AG09309 (cell line): ENCODE measurements at regions not wholly inside any gene's neighbourhood (a gene's known extent, or its start where the extent isn't known, plus 50 kb on each side); places are given as distances from the start of the nearest gene placed in this dataset.

Source experiments
- DNase-seq: peaks from one replicate; pipeline ENCODE4 v3.0.0-alpha.2; 2010; ENCODE audit warnings: low read depth
- H3K4me3 ChIP-seq: 2 replicates; pipeline ENCODE4 v1.5.1; 2011; ENCODE audit warnings: mild to moderate bottlenecking, low read depth, low read length, moderate library complexity; ENCODE audit not compliant: control insufficient read depth
- CTCF ChIP-seq: IDR thresholded peaks from 2 replicates; pipeline ENCODE4 v1.5.1; 2011; ENCODE audit warnings: mild to moderate bottlenecking, low read depth, low read length, inconsistent platforms; ENCODE audit not compliant: insufficient read depth, control insufficient read depth; ENCODE audit errors: missing control alignments

GRCh38 chr12:105783983-105784947 is 354.5 kb downstream of the NUAK1 start:
- TF ChIP-seq CTCF = no peak
- no peak for DNase-seq
- H3K4me3 ChIP-seq = no peak overlapping the region

DNA sequence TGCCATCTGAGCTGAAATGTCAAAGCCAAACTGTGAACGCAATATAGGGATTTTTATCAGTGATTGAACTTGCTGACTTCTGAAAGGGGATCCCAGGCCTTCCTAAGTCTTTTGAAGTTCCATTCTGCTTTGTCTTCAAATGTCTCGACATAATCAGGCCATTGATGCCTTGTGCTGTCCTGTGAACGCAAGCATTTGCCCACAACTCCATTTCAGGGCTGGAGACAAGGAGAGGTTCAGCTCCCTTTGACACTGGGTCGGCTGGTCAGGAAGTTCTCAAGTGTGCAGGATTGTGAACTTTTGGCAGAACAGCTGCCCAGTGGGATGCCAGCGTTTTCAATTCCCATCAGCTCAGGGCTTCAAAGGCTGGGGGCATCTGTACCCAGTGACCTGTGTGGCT is 345.3 kb downstream of the NUAK1 start:
- TF ChIP-seq CTCF = no peak
- H3K4me3 ChIP-seq = no peak overlapping the region
- no peak for DNase-seq

- no peak for TF ChIP-seq CTCF
- H3K4me3 ChIP-seq = no peak overlapping the region
- no peak for DNase-seq
These were observed 340.4 kb downstream of the NUAK1 start for GRCh38 chr12:105798256-105798845.

DNA sequence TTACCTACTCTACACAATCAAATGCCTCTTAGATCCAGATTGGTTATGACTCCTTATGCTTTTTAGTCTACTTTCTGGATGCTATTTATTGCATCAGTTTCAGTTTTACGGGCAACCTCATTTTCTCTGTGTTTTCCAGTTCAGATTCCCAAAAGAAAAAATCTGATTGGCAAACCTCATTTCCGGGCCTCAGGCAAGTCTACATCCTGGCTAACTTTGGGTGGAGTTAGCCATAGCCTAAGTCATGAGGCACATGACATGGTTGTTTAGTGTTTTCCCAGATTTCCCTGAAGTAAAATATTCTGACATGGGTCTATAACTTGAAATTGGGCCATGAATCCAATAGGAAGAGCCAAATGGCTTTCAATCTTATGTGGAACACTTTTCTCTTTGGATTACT is 339.7 kb downstream of the NUAK1 start:
- no peak for DNase-seq
- no peak for TF ChIP-seq CTCF
- no peak overlapping the region for H3K4me3 ChIP-seq

GRCh38 chr12:105801351-105801750 is 337.4 kb downstream of the NUAK1 start:
- no peak for DNase-seq
- H3K4me3 ChIP-seq = no peak overlapping the region
- no peak for TF ChIP-seq CTCF

DNA sequence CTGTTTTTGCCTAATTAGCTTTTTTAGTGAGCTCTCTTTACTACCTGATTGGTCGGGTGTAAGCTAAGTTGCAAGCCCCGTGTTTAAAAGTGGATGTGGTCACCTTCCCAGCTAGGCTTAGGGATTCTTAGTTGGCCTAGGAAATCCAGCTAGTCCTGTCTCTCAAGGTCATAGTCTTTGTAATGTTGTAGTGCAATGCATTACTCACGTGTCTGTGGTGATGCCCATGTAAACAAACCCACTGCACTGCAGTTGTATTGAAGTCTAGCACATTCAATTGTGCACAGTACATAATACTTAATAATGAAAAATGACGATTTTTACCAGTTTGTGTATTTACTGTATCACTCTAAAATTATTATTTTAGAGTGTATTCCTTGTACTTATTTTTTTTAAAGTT is 335.5 kb downstream of the NUAK1 start:
- no peak for DNase-seq
- no peak overlapping the region for H3K4me3 ChIP-seq
- no peak for TF ChIP-seq CTCF
